Liver (tissue), 7 donors: ENCODE measurements at regions not wholly inside any gene's neighbourhood (a gene's known extent, or its start where the extent isn't known, plus 50 kb on each side); places are given as distances from the start of the nearest gene placed in this dataset.

Experiments used
- DNase-seq: peaks from one replicate; pipeline ENCODE4 v3.0.0-alpha.2; 2017; ENCODE audit warnings: low spot score
- H3K27ac ChIP-seq, 2 donors: one replicate each; pipeline ENCODE4 v1.7.0; 2013; ENCODE audit warnings: inconsistent platforms in 2 of 2, low read length in 2 of 2, control low read depth in 1 of 2, low read depth in 1 of 2, mild to moderate bottlenecking in 1 of 2
- H3K27me3 ChIP-seq, 4 donors: one replicate each; pipeline versions ENCODE4 v1.6.1 to v1.7.0; 2013; ENCODE audit warnings: low read length in 3 of 4, inconsistent platforms in 1 of 4, mild to moderate bottlenecking in 1 of 4, moderate library complexity in 1 of 4; ENCODE audit not compliant: control insufficient read depth in 4 of 4, insufficient read depth in 4 of 4
- H3K36me3 ChIP-seq, 4 donors: one replicate each; pipeline versions ENCODE4 v1.6.1 to v1.7.0; 2013; ENCODE audit warnings: low read length in 3 of 4, mild to moderate bottlenecking in 3 of 4, low read depth in 1 of 4, moderate library complexity in 1 of 4; ENCODE audit not compliant: control insufficient read depth in 4 of 4, insufficient read depth in 3 of 4
- H3K4me1 ChIP-seq, 4 donors: one replicate each; pipeline versions ENCODE4 v1.6.1 to v1.7.0; 2013; ENCODE audit warnings: low read length in 3 of 4, mild to moderate bottlenecking in 3 of 4, moderate library complexity in 1 of 4; ENCODE audit not compliant: control insufficient read depth in 4 of 4, insufficient read depth in 4 of 4
- H3K4me3 ChIP-seq, 3 donors: one replicate each; pipeline versions ENCODE4 v1.6.1 to v1.7.0; 2013; ENCODE audit warnings: low read length in 3 of 3, control low read depth in 1 of 3, low read depth in 1 of 3, mild to moderate bottlenecking in 1 of 3
- H3K9ac ChIP-seq, 2 donors: one replicate each; pipeline ENCODE4 v1.7.0; 2013; ENCODE audit warnings: low read length in 2 of 2, mild to moderate bottlenecking in 2 of 2, moderate library complexity in 2 of 2, control low read depth in 1 of 2, low read depth in 1 of 2
- H3K9me3 ChIP-seq, 4 donors: one replicate each; pipeline versions ENCODE4 v1.6.1 to v1.7.0; 2013; ENCODE audit warnings: low read length in 3 of 4; ENCODE audit not compliant: control insufficient read depth in 4 of 4
- ATF3 ChIP-seq: IDR thresholded peaks from 2 replicates; pipeline ENCODE4 v1.6.1; 2016; ENCODE audit warnings: antibody characterized with exemption
- EGR1 ChIP-seq, 2 donors: IDR thresholded peaks; 2 replicates each; pipeline ENCODE4 v1.6.1; 2016 to 2018; ENCODE audit warnings: antibody characterized with exemption in 2 of 2, low read depth in 2 of 2
- FOXA1 ChIP-seq: IDR thresholded peaks from 2 replicates; pipeline ENCODE4 v1.6.1; 2016; ENCODE audit warnings: antibody characterized with exemption
- FOXA2 ChIP-seq: IDR thresholded peaks from 2 replicates; pipeline ENCODE4 v1.6.1; 2016; ENCODE audit warnings: antibody characterized with exemption
- GABPA ChIP-seq, 2 donors: IDR thresholded peaks in 1 of 2; conservative IDR thresholded peaks in 1 of 2; 2 replicates each; pipeline ENCODE4 v1.6.1; 2016; ENCODE audit warnings: antibody characterized with exemption in 2 of 2, mild to moderate bottlenecking in 1 of 2, moderate library complexity in 1 of 2
- HNF4A ChIP-seq, 2 donors: conservative IDR thresholded peaks; 2 replicates each; pipeline ENCODE4 v1.6.1; 2016; ENCODE audit warnings: antibody characterized with exemption in 2 of 2, mild to moderate bottlenecking in 2 of 2
- HNF4G ChIP-seq: IDR thresholded peaks from 2 replicates; pipeline ENCODE4 v1.6.1; 2016; ENCODE audit warnings: antibody characterized with exemption
- JUND ChIP-seq, 2 donors: IDR thresholded peaks; 2 replicates each; pipeline ENCODE4 v1.6.1; 2016; ENCODE audit warnings: antibody characterized with exemption in 2 of 2
- NR2F2 ChIP-seq: IDR thresholded peaks from 2 replicates; pipeline ENCODE4 v1.6.1; 2016; ENCODE audit warnings: antibody characterized with exemption
- RAD21 ChIP-seq, 2 donors: IDR thresholded peaks; 2 replicates each; pipeline ENCODE4 v1.6.1; 2016; ENCODE audit warnings: antibody characterized with exemption in 2 of 2, mild to moderate bottlenecking in 2 of 2
- RXRA ChIP-seq, 2 donors: IDR thresholded peaks; 2 replicates each; pipeline ENCODE4 v1.6.1; 2017 to 2018; ENCODE audit warnings: antibody characterized with exemption in 2 of 2, mild to moderate bottlenecking in 1 of 2
- SP1 ChIP-seq: IDR thresholded peaks from 2 replicates; pipeline ENCODE4 v1.6.1; 2018; ENCODE audit warnings: antibody characterized with exemption, mild to moderate bottlenecking
- TAF1 ChIP-seq: conservative IDR thresholded peaks from 2 replicates; pipeline ENCODE4 v1.6.1; 2016; ENCODE audit warnings: antibody characterized with exemption, mild to moderate bottlenecking
- YY1 ChIP-seq: IDR thresholded peaks from 2 replicates; pipeline ENCODE4 v1.6.1; 2016; ENCODE audit warnings: antibody characterized with exemption, mild to moderate bottlenecking
- ZBTB33 ChIP-seq: IDR thresholded peaks from 2 replicates; pipeline ENCODE4 v1.6.1; 2016; ENCODE audit warnings: antibody characterized with exemption
- WGBS: extraction: QIAGEN DNeasy Blood & Tissue Kit; methylation state at CpG from one replicate; pipeline ENCODE4 v1.1.7; 2013; 5-methylcytosine and 5-hydroxymethylcytosine counted together
- TF ChIP-seq, protein P1 (sequence below): IDR thresholded peaks from 2 replicates; pipeline ENCODE4 v1.6.1; 2016; ENCODE audit warnings: antibody characterized with exemption
- TF ChIP-seq, protein P2 (sequence below): IDR thresholded peaks from 2 replicates; pipeline ENCODE4 v1.6.1; 2016; ENCODE audit warnings: antibody characterized with exemption, mild to moderate bottlenecking
- donor health status: healthy.
- donor health status: healthy.
- donor health status: healthy.
- donor health status: healthy.

DNA sequence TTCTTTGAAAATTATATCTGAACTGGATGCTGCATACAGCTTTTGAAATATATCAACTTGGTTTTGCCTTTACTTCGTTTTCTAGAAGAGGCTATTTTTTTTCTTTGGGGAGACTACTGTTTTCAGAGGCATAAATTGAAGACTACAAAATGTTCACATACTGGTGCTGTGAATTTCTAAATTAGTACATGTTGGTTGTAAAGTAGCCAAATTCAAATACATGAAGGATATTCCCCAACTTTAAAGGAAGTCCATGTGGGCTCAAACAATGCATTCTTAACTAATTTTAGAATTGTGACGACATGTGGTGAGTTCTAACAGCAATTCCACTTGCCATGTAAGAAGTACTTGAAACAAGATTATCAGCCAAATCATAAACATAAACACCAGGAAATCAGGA lies 295.7 kb downstream of the TUSC7 start:
- H3K27ac ChIP-seq, result no peak overlapping the region
- H3K9me3 ChIP-seq, result no peaks in the 10 kb centered on the region
- DNase-seq, result no peak
- no peak overlapping the region for H3K4me3 ChIP-seq
- 59% methylated on average over 2 of the region's 2 CpGs for WGBS
- TF ChIP-seq SP1 (no peak), HNF4G (no peak), JUND (IDR thresholded peaks at IDR 0.05) (no peak), TAF1 (no peak), HNF4A (conservative IDR thresholded peaks at IDR 0.05) (no peak), FOXA2 (no peak), NR2F2 (no peak), GABPA (IDR thresholded peaks at IDR 0.05 in 1 of 2, conservative IDR thresholded peaks at IDR 0.05 in 1 of 2) (no peak), RXRA (IDR thresholded peaks at IDR 0.05) (no peak), FOXA1 (no peak)
- TF ChIP-seq, protein P1, sequence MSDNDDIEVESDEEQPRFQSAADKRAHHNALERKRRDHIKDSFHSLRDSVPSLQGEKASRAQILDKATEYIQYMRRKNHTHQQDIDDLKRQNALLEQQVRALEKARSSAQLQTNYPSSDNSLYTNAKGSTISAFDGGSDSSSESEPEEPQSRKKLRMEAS, result no peak
- TF ChIP-seq, protein P2, sequence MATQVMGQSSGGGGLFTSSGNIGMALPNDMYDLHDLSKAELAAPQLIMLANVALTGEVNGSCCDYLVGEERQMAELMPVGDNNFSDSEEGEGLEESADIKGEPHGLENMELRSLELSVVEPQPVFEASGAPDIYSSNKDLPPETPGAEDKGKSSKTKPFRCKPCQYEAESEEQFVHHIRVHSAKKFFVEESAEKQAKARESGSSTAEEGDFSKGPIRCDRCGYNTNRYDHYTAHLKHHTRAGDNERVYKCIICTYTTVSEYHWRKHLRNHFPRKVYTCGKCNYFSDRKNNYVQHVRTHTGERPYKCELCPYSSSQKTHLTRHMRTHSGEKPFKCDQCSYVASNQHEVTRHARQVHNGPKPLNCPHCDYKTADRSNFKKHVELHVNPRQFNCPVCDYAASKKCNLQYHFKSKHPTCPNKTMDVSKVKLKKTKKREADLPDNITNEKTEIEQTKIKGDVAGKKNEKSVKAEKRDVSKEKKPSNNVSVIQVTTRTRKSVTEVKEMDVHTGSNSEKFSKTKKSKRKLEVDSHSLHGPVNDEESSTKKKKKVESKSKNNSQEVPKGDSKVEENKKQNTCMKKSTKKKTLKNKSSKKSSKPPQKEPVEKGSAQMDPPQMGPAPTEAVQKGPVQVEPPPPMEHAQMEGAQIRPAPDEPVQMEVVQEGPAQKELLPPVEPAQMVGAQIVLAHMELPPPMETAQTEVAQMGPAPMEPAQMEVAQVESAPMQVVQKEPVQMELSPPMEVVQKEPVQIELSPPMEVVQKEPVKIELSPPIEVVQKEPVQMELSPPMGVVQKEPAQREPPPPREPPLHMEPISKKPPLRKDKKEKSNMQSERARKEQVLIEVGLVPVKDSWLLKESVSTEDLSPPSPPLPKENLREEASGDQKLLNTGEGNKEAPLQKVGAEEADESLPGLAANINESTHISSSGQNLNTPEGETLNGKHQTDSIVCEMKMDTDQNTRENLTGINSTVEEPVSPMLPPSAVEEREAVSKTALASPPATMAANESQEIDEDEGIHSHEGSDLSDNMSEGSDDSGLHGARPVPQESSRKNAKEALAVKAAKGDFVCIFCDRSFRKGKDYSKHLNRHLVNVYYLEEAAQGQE, result no peak
- no peak overlapping the region for H3K9ac ChIP-seq
- no peaks in the 10 kb centered on the region for H3K36me3 ChIP-seq
- no peaks in the 10 kb centered on the region for H3K27me3 ChIP-seq
- no peaks in the 10 kb centered on the region for H3K4me1 ChIP-seq

GRCh38 chr3:117005911-117006522 lies 296.4 kb downstream of the TUSC7 start:
- WGBS, result 48% methylated on average over 2 of the region's 2 CpGs

More at GRCh38 chr3:117005911-117006522, 296.4 kb downstream of the TUSC7 start:
- Histone ChIP-seq H3K27me3 (no peaks in the 10 kb centered on the region), H3K4me3 (no peak overlapping the region), H3K9me3 (no peaks in the 10 kb centered on the region), H3K27ac (no peak overlapping the region), H3K36me3 (no peaks in the 10 kb centered on the region), H3K9ac (no peak overlapping the region), H3K4me1 (no peaks in the 10 kb centered on the region)
- DNase-seq, result no peak
- no peak for TF ChIP-seq ATF3
- TF ChIP-seq RAD21 (IDR thresholded peaks at IDR 0.05), result no peak
- TF ChIP-seq, protein P2, result no peak
- TF ChIP-seq YY1, result no peak
- TF ChIP-seq TAF1, result no peak
- TF ChIP-seq FOXA1, result no peak
- no peak for TF ChIP-seq EGR1 (IDR thresholded peaks at IDR 0.05; ENCODE audit: low read depth in 2 of 2)
- TF ChIP-seq JUND (IDR thresholded peaks at IDR 0.05), result no peak
- no peak for TF ChIP-seq ZBTB33
- no peak for TF ChIP-seq HNF4G
